ENCODE measurements at regions not wholly inside any gene's neighbourhood (a gene's known extent, or its start where the extent isn't known, plus 50 kb on each side); places are given as distances from the start of the nearest gene placed in this dataset.

- H3K9me3 ChIP-seq, result peaks cover 40% of the 10 kb centered on the region
- intact Hi-C loops (cut with DNase I, micrococcal nuclease), result no loop called here
- no peaks in the 10 kb centered on the region for H3K4me1 ChIP-seq (ENCODE audit: low read depth)
- ATAC-seq, result no peak
- H3K4me3 ChIP-seq, result no peak overlapping the region
- DNase-seq, result no peak
- no peak for TF ChIP-seq CTCF (IDR thresholded peaks at IDR 0.05)
- no peaks in the 10 kb centered on the region for H3K36me3 ChIP-seq (ENCODE audit: low read depth)
Measured at GRCh38 chr13:82739881-82740280, 1142.4 kb downstream of the SLITRK1 start.

GRCh38 chr13:82729401-82729800 is 1152.9 kb downstream of the SLITRK1 start:
- no peaks in the 10 kb centered on the region for H3K4me1 ChIP-seq (ENCODE audit: low read depth)
- intact Hi-C loops (cut with DNase I, micrococcal nuclease), result no loop called here
- ATAC-seq (no peak), DNase-seq (no peak)
- H3K9me3 ChIP-seq, result peaks cover 37% of the 10 kb centered on the region
- no peak for TF ChIP-seq CTCF (IDR thresholded peaks at IDR 0.05)
- no peaks in the 10 kb centered on the region for H3K36me3 ChIP-seq (ENCODE audit: low read depth)
- no peak overlapping the region for H3K4me3 ChIP-seq

GRCh38 chr13:82720986-82721385 is 1161.3 kb downstream of the SLITRK1 start:
- ATAC-seq (no peak), DNase-seq (no peak)
- intact Hi-C loops (cut with DNase I, micrococcal nuclease), result no loop called here
- H3K36me3 ChIP-seq (ENCODE audit: low read depth), result no peaks in the 10 kb centered on the region
- no peak overlapping the region for H3K4me3 ChIP-seq
- peaks cover 21% of the 10 kb centered on the region for H3K9me3 ChIP-seq
- H3K4me1 ChIP-seq (ENCODE audit: low read depth), result no peaks in the 10 kb centered on the region
- no peak for TF ChIP-seq CTCF (IDR thresholded peaks at IDR 0.05)

GRCh38 chr13:82719987-82720386 is 1162.3 kb downstream of the SLITRK1 start:
- no peak overlapping the region for H3K4me3 ChIP-seq
- H3K36me3 ChIP-seq (ENCODE audit: low read depth), result no peaks in the 10 kb centered on the region
- no peaks in the 10 kb centered on the region for H3K4me1 ChIP-seq (ENCODE audit: low read depth)
- peaks cover 16% of the 10 kb centered on the region for H3K9me3 ChIP-seq
- no peak for TF ChIP-seq CTCF (IDR thresholded peaks at IDR 0.05)
- ATAC-seq (no peak), DNase-seq (no peak)
- intact Hi-C loops (cut with DNase I, micrococcal nuclease), result no loop called here

GRCh38 chr13:82717249-82717648 is 1165.0 kb downstream of the SLITRK1 start:
- Histone ChIP-seq H3K4me3 (no peak overlapping the region), H3K9me3 (peaks cover 8% of the 10 kb centered on the region), H3K4me1 (ENCODE audit: low read depth) (no peaks in the 10 kb centered on the region), H3K36me3 (ENCODE audit: low read depth) (no peaks in the 10 kb centered on the region)
- intact Hi-C loops (cut with DNase I, micrococcal nuclease), result no loop called here
- ATAC-seq, result no peak
- no peak for TF ChIP-seq CTCF (IDR thresholded peaks at IDR 0.05)
- DNase-seq, result no peak

- ATAC-seq, result no peak
- H3K36me3 ChIP-seq (ENCODE audit: low read depth), result no peaks in the 10 kb centered on the region
- no peak for DNase-seq
- TF ChIP-seq CTCF (IDR thresholded peaks at IDR 0.05), result no peak
- no peak overlapping the region for H3K4me3 ChIP-seq
- no peaks in the 10 kb centered on the region for H3K4me1 ChIP-seq (ENCODE audit: low read depth)
- intact Hi-C loops (cut with DNase I, micrococcal nuclease), result no loop called here
- peaks cover 20% of the 10 kb centered on the region for H3K9me3 ChIP-seq
Measured at GRCh38 chr13:82713687-82714405, 1168.4 kb downstream of the SLITRK1 start.

Data from mucosa of descending colon (tissue), 3 donors.